ENCODE measurements at regions not wholly inside any gene's neighbourhood (a gene's known extent, or its start where the extent isn't known, plus 50 kb on each side); places are given as distances from the start of the nearest gene placed in this dataset.

GRCh38 chr17:78291944-78292910, 60.8 kb downstream of the TMEM235 start:
- ChIA-PET POLR2A (interaction anchor here (0.5 kb wide), 1 partner anchor 300 kb away, joined by 3 read pairs; no protein-coding TSS in a partner anchor), CTCF (ENCODE audit: unreplicated experiment) (no interaction called here)
- no peak overlapping the region for H3K27ac ChIP-seq (ENCODE audit: low read depth, low read length, poor library complexity, severe bottlenecking)
- H3K4me3 ChIP-seq (ENCODE audit: low read depth, low read length, poor library complexity, severe bottlenecking) = no peak overlapping the region
- no peaks in the 10 kb centered on the region for H4K20me1 ChIP-seq (ENCODE audit: insufficient read depth, low read length)
- no peak overlapping the region for H3K4me2 ChIP-seq (ENCODE audit: low read length)
- H3K9me2 ChIP-seq (ENCODE audit: insufficient read depth, low read length) = no peaks in the 10 kb centered on the region
- no TSS peak for BruUV-seq (replicated peaks)
- TF ChIP-seq, protein P1, sequence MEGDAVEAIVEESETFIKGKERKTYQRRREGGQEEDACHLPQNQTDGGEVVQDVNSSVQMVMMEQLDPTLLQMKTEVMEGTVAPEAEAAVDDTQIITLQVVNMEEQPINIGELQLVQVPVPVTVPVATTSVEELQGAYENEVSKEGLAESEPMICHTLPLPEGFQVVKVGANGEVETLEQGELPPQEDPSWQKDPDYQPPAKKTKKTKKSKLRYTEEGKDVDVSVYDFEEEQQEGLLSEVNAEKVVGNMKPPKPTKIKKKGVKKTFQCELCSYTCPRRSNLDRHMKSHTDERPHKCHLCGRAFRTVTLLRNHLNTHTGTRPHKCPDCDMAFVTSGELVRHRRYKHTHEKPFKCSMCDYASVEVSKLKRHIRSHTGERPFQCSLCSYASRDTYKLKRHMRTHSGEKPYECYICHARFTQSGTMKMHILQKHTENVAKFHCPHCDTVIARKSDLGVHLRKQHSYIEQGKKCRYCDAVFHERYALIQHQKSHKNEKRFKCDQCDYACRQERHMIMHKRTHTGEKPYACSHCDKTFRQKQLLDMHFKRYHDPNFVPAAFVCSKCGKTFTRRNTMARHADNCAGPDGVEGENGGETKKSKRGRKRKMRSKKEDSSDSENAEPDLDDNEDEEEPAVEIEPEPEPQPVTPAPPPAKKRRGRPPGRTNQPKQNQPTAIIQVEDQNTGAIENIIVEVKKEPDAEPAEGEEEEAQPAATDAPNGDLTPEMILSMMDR (conservative IDR thresholded peaks at IDR 0.05; ENCODE audit: low read length) = no peak
- no peak for TF ChIP-seq EZH2phosphoT487 (IDR thresholded peaks at IDR 0.05; ENCODE audit: borderline replicate concordance, low read depth, low read length)
- H3K36me3 ChIP-seq (ENCODE audit: insufficient read depth, low read length) = no peaks in the 10 kb centered on the region
- no peaks in the 10 kb centered on the region for H3K4me1 ChIP-seq (ENCODE audit: insufficient read depth, low read length, poor library complexity, severe bottlenecking)
- intact Hi-C loops (cut with micrococcal nuclease; ENCODE audit: unreplicated experiment) = no loop called here
- H3K79me2 ChIP-seq (ENCODE audit: insufficient read depth, low read depth, low read length) = no peaks in the 10 kb centered on the region
- DNase-seq (ENCODE audit: low spot score) = no peak
- no peak overlapping the region for H2AFZ ChIP-seq (ENCODE audit: low read length)
- H3K9me3 ChIP-seq (ENCODE audit: low read length) = no peaks in the 10 kb centered on the region

GRCh38 chr17:78290721-78291120, 59.3 kb downstream of the TMEM235 start:
- ChIA-PET CTCF (ENCODE audit: unreplicated experiment) (no interaction called here), POLR2A (no interaction called here)
- no peaks in the 10 kb centered on the region for H4K20me1 ChIP-seq (ENCODE audit: insufficient read depth, low read length)
- no peak overlapping the region for H3K4me3 ChIP-seq (ENCODE audit: low read depth, low read length, poor library complexity, severe bottlenecking)
- intact Hi-C loops (cut with micrococcal nuclease; ENCODE audit: unreplicated experiment) = no loop called here
- H3K4me2 ChIP-seq (ENCODE audit: low read length) = no peak overlapping the region
- H3K9me3 ChIP-seq (ENCODE audit: low read length) = no peaks in the 10 kb centered on the region
- H2AFZ ChIP-seq (ENCODE audit: low read length) = no peak overlapping the region
- H3K36me3 ChIP-seq (ENCODE audit: insufficient read depth, low read length) = no peaks in the 10 kb centered on the region
- H3K4me1 ChIP-seq (ENCODE audit: insufficient read depth, low read length, poor library complexity, severe bottlenecking) = no peaks in the 10 kb centered on the region
- no peaks in the 10 kb centered on the region for H3K79me2 ChIP-seq (ENCODE audit: insufficient read depth, low read depth, low read length)
- H3K9me2 ChIP-seq (ENCODE audit: insufficient read depth, low read length) = no peaks in the 10 kb centered on the region
- no peak for DNase-seq (ENCODE audit: low spot score)
- TF ChIP-seq EZH2phosphoT487 (IDR thresholded peaks at IDR 0.05; ENCODE audit: borderline replicate concordance, low read depth, low read length) = no peak
- TF ChIP-seq, protein P1 (conservative IDR thresholded peaks at IDR 0.05; ENCODE audit: low read length) = no peak
- BruUV-seq (replicated peaks) = no TSS peak
- H3K27ac ChIP-seq (ENCODE audit: low read depth, low read length, poor library complexity, severe bottlenecking) = no peak overlapping the region

Data from OCI-LY7 (cell line).